Kidney (tissue), 13 donors: ENCODE measurements at regions not wholly inside any gene's neighbourhood (a gene's known extent, or its start where the extent isn't known, plus 50 kb on each side); places are given as distances from the start of the nearest gene placed in this dataset.

Experiments
- DNase-seq, 5 donors: peaks; one replicate each; pipeline ENCODE4 v3.0.0-alpha.2; 2013 to 2020
- FAIRE-seq: peaks from 2 replicates; lab custom pipeline; 2012; peaks lifted over from hg19 to GRCh38; lab: Jason Lieb, UNC
- H3K27ac ChIP-seq, 2 donors: one replicate each; pipeline ENCODE4 v1.7.0; 2013; ENCODE audit warnings: low read depth in 2 of 2, low read length in 2 of 2, inconsistent platforms in 1 of 2
- H3K27me3 ChIP-seq: one replicate; pipeline ENCODE4 v1.7.1; 2013; ENCODE audit warnings: low read length, inconsistent platforms; ENCODE audit not compliant: control insufficient read depth, insufficient read depth
- H3K36me3 ChIP-seq, 3 donors: one replicate each; pipeline versions ENCODE4 v1.7.0 to v1.7.1; 2013; ENCODE audit warnings: low read length in 3 of 3, control low read depth in 1 of 3, inconsistent platforms in 1 of 3; ENCODE audit not compliant: insufficient read depth in 3 of 3, control insufficient read depth in 2 of 3
- H3K4me1 ChIP-seq, 3 donors: one replicate each; pipeline versions ENCODE4 v1.7.0 to v1.7.1; 2013; ENCODE audit warnings: low read length in 3 of 3, inconsistent platforms in 1 of 3, low read depth in 1 of 3; ENCODE audit not compliant: control insufficient read depth in 2 of 3, insufficient read depth in 2 of 3
- H3K4me3 ChIP-seq, 3 donors: one replicate each; pipeline versions ENCODE4 v1.7.0 to v1.8.1; 2013; ENCODE audit warnings: low read length in 3 of 3, control low read depth in 1 of 3, inconsistent platforms in 1 of 3
- H3K9ac ChIP-seq, 3 donors: one replicate each; pipeline versions ENCODE4 v1.7.0 to v1.7.1; 2013; ENCODE audit warnings: low read length in 3 of 3, control low read depth in 1 of 3, inconsistent platforms in 1 of 3
- H3K9me3 ChIP-seq, 3 donors: one replicate each; pipeline versions ENCODE4 v1.7.0 to v1.7.1; 2013; ENCODE audit warnings: low read length in 3 of 3, control low read depth in 1 of 3, inconsistent platforms in 1 of 3; ENCODE audit not compliant: control insufficient read depth in 2 of 3, insufficient read depth in 1 of 3
- intact Hi-C: fragments of 100-400 bp; cut with DNase I; formaldehyde crosslinking; loops from one replicate; pipeline ENCODE4 v1.11.1; 2022
- TF ChIP-seq, protein P1 (sequence below): IDR thresholded peaks from 3 replicates; pipeline ENCODE4 v1.5.1; 2012; ENCODE audit warnings: mild to moderate bottlenecking, moderate library complexity, borderline replicate concordance; ENCODE audit not compliant: insufficient read depth; ENCODE audit errors: extremely low read depth
- donor health status: control.
- donor health status: control.
- donor health status: control.
- donor health status: control.
- donor health status: control.
- donor health status: DM: yes; HTN: yes; CAD: no.
- donor health status: Normal renal cell carcinoma (clear cell type).

DNA sequence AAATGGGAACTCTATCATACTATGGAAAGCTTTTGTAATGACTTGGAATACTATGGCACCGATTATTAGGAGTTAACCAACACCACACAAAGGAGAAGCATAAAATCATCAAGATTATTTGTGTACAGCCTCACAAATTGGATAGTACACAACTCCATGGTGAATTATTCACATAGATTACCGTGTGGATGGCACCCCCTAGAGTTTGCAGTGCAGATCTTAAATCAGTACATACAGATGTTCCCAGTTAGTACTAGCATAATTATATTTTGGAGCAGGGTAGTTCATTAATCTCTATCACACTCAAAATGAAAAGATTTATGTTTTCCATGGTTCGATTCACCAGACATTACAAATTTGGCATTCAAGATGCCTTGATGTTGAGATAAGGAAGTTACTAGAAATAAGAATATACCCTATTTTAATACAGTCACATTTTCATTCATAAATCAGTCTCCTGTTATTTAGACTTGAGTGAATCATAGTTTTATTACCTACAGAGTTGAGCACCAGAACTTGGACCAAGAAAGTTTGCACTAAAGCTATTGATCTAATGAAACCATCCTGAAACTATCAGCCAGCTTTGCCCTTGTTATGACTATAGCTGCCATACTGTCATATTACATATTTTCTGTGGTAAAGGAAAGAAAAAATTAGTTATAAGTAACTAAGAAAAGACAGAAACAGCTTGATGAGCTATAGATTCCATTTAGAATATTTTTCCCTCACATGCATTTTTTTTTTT lies 531.8 kb downstream of the GLUD2 start:
- no peak for FAIRE-seq

GRCh38 chrX:121581885-121582284 lies 534.5 kb downstream of the GLUD2 start:
- no peaks in the 10 kb centered on the region for H3K27me3 ChIP-seq
- peak in 1 of 5 donors; percentile 1 for DNase-seq
- H3K9ac ChIP-seq = no peak overlapping the region
- no peak for FAIRE-seq
- H3K27ac ChIP-seq = no peak overlapping the region
- intact Hi-C loops = no loop called here
- no peaks in the 10 kb centered on the region for H3K36me3 ChIP-seq
- H3K9me3 ChIP-seq = no peaks in the 10 kb centered on the region
- H3K4me3 ChIP-seq = no peak overlapping the region
- no peaks in the 10 kb centered on the region for H3K4me1 ChIP-seq
- TF ChIP-seq, protein P1, sequence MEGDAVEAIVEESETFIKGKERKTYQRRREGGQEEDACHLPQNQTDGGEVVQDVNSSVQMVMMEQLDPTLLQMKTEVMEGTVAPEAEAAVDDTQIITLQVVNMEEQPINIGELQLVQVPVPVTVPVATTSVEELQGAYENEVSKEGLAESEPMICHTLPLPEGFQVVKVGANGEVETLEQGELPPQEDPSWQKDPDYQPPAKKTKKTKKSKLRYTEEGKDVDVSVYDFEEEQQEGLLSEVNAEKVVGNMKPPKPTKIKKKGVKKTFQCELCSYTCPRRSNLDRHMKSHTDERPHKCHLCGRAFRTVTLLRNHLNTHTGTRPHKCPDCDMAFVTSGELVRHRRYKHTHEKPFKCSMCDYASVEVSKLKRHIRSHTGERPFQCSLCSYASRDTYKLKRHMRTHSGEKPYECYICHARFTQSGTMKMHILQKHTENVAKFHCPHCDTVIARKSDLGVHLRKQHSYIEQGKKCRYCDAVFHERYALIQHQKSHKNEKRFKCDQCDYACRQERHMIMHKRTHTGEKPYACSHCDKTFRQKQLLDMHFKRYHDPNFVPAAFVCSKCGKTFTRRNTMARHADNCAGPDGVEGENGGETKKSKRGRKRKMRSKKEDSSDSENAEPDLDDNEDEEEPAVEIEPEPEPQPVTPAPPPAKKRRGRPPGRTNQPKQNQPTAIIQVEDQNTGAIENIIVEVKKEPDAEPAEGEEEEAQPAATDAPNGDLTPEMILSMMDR = no peak

More for the DNA sequence above, 531.8 kb downstream of the GLUD2 start:
- H3K4me1 ChIP-seq = no peaks in the 10 kb centered on the region
- intact Hi-C loops = no loop called here
- H3K4me3 ChIP-seq = no peak overlapping the region
- H3K27me3 ChIP-seq = no peaks in the 10 kb centered on the region
- peak in 2 of 5 donors; percentile 12 to 34 for DNase-seq
- TF ChIP-seq, protein P1 = peak; percentile 13
- H3K9me3 ChIP-seq = no peaks in the 10 kb centered on the region
- H3K9ac ChIP-seq = no peak overlapping the region
- no peak overlapping the region for H3K27ac ChIP-seq
- H3K36me3 ChIP-seq = no peaks in the 10 kb centered on the region

DNA sequence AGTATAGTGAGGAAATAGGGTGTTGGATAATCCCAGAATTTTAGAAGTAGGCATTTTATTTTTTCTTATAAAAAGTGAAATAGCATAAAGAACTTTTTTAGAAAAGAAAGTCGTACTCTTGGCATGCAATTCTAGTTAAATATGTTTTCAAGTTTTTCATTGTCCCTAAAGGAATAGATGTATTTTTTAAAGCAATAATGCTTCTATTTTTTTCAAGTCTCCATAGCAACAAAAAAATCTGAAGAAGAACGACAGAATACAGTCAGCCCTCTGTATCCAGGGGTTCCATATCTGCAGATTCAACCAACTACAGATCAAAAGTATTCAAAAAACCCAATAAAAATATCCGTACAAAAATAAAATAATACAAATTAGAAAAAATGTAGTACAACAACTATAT lies 538.2 kb downstream of the GLUD2 start:
- Histone ChIP-seq H3K27me3 (no peaks in the 10 kb centered on the region), H3K4me3 (no peak overlapping the region), H3K9ac (no peak overlapping the region), H3K27ac (no peak overlapping the region), H3K9me3 (no peaks in the 10 kb centered on the region), H3K36me3 (no peaks in the 10 kb centered on the region), H3K4me1 (no peaks in the 10 kb centered on the region)
- peak; percentile 49 for FAIRE-seq
- intact Hi-C loops = no loop called here
- TF ChIP-seq, protein P1 = no peak
- DNase-seq = no peak
